HFF-Myc (cell line): ENCODE measurements at regions not wholly inside any gene's neighbourhood (a gene's known extent, or its start where the extent isn't known, plus 50 kb on each side); places are given as distances from the start of the nearest gene placed in this dataset.

Source experiments
- DNase-seq: peaks from one replicate; pipeline ENCODE4 v3.0.0-alpha.2; 2011; ENCODE audit warnings: low read depth; ENCODE audit errors: extremely low read depth
- H3K4me3 ChIP-seq: replicated peaks from 2 replicates; pipeline ENCODE4 v1.5.1; 2011; ENCODE audit warnings: low read depth, mild to moderate bottlenecking, control low read depth, low read length
- CTCF ChIP-seq: IDR thresholded peaks from 2 replicates; pipeline ENCODE4 v1.5.1; 2012; ENCODE audit warnings: mild to moderate bottlenecking, low read depth, low read length, control low read depth; ENCODE audit errors: missing control alignments

GRCh38 chr1:5267603-5268235, 613.3 kb downstream of the AJAP1 start:
- no peak overlapping the region for H3K4me3 ChIP-seq
- no peak for DNase-seq
- no peak for TF ChIP-seq CTCF

DNA sequence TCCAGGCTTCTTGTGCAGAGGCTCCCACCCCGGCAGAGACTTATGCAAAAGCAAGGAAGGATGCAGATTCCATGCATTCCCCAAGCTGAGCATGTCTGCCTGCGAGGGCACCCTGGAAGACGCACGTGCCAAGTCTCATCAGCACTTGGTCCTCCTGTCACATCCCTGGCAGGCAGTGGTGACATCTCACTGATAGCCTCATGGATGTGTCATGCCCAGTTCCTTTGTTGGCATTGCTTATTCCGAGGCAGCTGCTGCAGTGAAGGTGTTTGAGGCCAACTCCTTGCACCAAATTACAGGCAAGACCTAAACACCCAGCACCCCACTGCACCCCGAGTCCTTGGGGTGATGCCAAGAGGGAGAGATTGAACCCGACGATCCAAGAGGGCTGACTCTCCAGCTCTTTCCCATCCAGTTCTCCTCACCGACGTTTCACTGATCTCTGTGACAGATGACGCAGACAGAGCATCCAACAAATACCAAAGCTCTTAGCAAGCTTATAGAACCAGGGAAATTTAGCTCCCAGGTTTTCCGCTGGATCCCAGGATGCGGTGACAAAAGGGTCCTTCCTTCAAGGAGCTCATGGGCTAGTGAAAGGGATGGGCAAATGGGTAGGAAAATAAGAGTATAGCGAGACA, 611.1 kb downstream of the AJAP1 start:
- H3K4me3 ChIP-seq, result no peak overlapping the region
- no peak for DNase-seq
- no peak for TF ChIP-seq CTCF

- no peak for DNase-seq
- H3K4me3 ChIP-seq, result no peak overlapping the region
- no peak for TF ChIP-seq CTCF
Measured at GRCh38 chr1:5264476-5264875, 610.1 kb downstream of the AJAP1 start.

GRCh38 chr1:5256793-5257192, 602.4 kb downstream of the AJAP1 start:
- no peak for TF ChIP-seq CTCF
- no peak overlapping the region for H3K4me3 ChIP-seq
- no peak for DNase-seq

DNA sequence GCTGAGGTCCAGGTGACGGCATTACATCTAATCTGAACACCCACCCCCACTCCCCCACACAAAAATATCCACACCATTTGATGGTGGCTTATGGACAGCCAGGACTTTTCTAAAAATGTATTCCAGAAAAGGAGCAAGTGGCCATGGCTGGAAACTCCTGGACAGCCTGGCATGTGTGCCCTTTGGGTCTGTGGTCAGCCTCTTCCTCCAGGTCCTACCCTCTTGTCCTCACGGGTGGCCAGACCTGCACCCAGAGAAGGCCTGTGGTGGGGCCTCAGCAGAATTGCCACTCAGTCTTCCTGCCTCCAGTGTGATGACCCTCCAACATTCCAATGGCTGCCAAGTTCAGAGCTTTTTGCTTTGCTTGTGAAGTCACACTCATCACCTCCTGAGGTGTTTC, 600.6 kb downstream of the AJAP1 start:
- TF ChIP-seq CTCF, result no peak
- no peak overlapping the region for H3K4me3 ChIP-seq
- DNase-seq, result no peak

DNA sequence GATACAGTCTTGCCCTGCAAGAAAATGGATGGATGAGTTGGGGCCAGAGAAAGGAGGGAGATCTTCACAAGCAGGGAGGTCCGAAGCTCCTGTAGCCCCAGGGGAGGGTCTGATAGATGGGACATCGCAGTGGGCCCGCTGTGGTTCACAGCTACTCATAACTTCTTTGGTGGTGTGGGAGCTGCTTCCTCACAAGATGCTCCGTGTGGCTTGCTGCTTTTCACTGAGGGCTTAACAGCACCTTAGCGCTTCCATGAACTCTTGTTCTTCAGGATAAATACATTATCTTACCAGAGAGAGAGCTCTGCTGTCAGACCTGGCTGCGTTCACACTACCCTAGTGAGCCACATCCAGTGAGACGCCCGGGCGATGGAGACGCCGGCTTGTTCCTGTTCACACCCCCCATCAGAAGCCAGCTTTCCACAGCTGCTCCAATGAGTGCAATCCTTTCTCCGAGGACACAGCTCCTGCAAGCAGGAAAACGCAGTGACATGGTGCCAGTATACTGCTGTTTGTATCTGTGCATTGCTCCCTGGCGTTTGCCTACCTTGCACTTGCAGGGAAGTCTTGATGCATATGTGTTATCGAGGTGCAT, 599.8 kb downstream of the AJAP1 start:
- DNase-seq, result no peak
- no peak overlapping the region for H3K4me3 ChIP-seq
- no peak for TF ChIP-seq CTCF
